Astrocyte of the spinal cord (primary cell): ENCODE measurements at regions not wholly inside any gene's neighbourhood (a gene's known extent, or its start where the extent isn't known, plus 50 kb on each side); places are given as distances from the start of the nearest gene placed in this dataset.

ENCODE experiments used
- DNase-seq: peaks from one replicate; pipeline ENCODE4 v3.0.0; 2011; ENCODE audit warnings: low read depth, low spot score
- H3K4me3 ChIP-seq: 2 replicates; pipeline ENCODE4 v1.5.1; 2011; ENCODE audit warnings: low read depth, mild to moderate bottlenecking, low read length, moderate library complexity
- in situ Hi-C: cut with HindIII; loops from 2 replicates; pipeline ENCODE4 v1.10.0; 2017; ENCODE audit warnings: low sequenced_read_pairs
- TF ChIP-seq, protein P1 (sequence below): IDR thresholded peaks from 2 replicates; pipeline ENCODE4 v1.5.1; 2012; ENCODE audit warnings: low read depth, mild to moderate bottlenecking, low read length, inconsistent platforms

DNA sequence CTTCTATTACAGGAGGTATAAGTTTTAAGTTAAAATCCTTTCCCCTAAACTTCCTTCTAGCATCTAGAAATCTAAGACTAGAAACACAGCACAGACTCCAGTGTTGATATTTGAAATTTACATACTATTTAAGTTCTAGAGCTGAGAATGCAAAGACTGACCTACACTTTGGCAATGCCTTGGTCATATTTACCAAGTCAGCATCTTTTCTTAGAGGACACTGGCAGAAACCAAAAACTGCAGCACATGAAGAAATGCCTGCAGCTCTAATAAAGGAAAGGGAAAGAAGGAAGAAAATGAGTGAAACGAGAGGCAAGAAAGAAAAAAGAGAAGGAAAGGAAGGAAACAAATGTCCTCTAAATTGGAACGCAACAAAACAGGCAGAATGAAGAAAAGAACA lies 443.7 kb upstream of the RASGEF1B start:
- in situ Hi-C loops: no loop called here
- no peak overlapping the region for H3K4me3 ChIP-seq
- DNase-seq: no peak
- TF ChIP-seq, protein P1, sequence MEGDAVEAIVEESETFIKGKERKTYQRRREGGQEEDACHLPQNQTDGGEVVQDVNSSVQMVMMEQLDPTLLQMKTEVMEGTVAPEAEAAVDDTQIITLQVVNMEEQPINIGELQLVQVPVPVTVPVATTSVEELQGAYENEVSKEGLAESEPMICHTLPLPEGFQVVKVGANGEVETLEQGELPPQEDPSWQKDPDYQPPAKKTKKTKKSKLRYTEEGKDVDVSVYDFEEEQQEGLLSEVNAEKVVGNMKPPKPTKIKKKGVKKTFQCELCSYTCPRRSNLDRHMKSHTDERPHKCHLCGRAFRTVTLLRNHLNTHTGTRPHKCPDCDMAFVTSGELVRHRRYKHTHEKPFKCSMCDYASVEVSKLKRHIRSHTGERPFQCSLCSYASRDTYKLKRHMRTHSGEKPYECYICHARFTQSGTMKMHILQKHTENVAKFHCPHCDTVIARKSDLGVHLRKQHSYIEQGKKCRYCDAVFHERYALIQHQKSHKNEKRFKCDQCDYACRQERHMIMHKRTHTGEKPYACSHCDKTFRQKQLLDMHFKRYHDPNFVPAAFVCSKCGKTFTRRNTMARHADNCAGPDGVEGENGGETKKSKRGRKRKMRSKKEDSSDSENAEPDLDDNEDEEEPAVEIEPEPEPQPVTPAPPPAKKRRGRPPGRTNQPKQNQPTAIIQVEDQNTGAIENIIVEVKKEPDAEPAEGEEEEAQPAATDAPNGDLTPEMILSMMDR: no peak

DNA sequence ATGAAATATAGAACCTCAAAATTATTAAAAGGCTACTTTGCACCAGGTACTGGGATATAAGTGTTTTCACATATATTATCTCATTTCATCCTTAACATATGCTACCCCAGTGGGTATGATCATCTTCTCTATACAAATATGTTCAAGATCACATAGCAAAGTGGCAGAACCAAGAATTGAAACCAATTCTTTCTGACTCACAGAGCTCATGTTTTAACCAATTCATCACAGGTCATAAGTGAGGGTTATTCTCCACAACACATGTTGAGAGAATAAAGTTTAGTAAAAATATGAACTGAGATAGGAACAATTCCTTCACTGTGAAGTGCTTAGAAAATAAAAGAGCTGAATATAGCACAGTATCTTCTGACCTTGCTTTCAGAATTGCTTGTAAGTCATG lies 442.9 kb upstream of the RASGEF1B start:
- DNase-seq: no peak
- no peak overlapping the region for H3K4me3 ChIP-seq
- TF ChIP-seq, protein P1: no peak
- in situ Hi-C loops: no loop called here

DNA sequence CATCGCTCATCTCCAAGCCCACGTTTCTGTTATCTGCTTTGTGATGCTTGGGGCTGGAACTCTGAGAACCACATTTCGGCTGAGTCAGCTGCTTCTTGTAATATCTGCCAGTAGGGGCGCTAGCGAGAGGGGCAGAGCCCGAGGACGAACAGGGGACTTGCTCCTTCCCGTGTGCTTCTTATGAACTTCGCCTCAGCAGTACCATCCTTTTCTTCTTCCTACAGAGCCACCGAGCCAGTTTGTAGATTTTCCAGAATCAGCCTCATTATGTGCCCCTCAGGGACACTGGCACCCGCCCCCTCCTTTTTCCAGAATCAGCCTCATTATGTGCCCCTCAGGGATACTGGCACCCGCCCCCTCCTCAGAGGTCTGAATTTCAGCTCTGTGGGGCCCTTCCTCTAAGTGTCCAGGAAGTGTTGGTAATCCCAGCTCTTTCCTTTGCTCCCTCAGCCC lies 441.7 kb upstream of the RASGEF1B start:
- no peak overlapping the region for H3K4me3 ChIP-seq
- TF ChIP-seq, protein P1: peak; percentile 46
- in situ Hi-C loops: no loop called here
- DNase-seq: peak; percentile 1

DNA sequence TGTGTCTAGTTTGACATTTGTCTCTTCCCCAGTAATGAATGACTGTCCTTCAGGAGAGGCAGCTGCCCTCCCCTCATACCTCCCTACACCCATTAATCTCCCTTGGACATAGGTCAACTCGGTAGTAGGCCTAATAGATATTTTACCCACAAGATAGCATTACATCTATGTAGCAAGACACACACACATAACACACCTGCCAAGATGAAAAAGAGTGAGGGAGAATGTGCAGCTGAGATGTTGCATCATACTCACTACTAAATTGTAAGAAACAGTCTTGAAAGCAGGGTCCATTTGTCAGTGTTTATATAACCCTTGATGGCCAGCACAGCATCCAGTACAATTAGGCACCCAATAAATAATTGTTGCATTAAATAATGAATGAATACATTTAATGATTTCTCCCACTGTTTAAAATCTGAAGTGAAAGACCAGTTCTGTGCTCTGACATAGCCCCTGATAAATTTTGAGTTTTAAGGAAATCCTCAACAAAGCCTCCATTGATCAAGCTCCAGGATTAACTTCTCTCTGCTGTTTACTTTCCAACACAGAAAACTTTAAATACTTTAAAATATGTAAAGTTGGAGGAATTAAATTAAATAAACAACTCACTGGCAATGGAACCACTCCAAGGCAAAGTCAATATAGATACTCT lies 440.8 kb upstream of the RASGEF1B start:
- TF ChIP-seq, protein P1: no peak
- no peak for DNase-seq
- in situ Hi-C loops: no loop called here
- H3K4me3 ChIP-seq: no peak overlapping the region

DNA sequence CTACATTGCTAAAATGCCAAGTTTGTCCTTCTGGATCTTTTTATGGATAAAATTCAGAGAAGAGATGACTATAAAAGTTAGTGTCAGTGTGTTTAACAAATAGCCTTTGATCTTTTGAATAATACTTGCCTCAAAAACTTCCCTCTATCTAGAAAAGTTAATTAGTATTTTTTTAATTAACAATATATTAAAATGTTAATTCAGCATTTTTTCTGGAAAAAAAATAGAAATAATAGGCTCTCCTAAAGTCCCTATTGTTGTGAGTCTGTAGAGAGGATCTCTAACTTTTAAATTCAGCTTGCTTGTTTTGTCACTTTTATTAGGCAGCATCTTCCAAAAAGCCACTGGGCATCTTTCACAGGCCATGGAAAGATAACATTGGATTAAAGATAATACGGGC lies 435.2 kb upstream of the RASGEF1B start:
- no peak overlapping the region for H3K4me3 ChIP-seq
- in situ Hi-C loops: no loop called here
- TF ChIP-seq, protein P1: no peak
- DNase-seq: no peak

DNA sequence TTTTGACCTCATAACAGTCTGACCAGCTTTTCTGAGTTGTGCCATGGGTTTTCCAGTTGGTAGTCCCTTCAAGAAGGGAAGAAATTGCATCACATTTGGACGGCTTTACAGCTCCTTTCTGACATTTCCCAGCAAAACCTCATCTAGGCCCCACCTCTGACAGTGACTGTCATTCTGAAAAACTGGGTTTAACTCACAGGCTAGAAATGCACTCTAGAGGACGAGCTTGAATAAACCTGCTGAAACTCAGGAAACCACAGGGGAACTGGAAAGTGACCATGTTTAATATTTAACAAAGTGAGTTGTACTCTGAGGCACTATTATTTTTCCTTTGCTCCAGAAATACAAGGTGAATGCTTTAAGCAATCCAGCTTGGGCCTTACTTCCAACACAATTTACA lies 434.3 kb upstream of the RASGEF1B start:
- no peak overlapping the region for H3K4me3 ChIP-seq
- TF ChIP-seq, protein P1: no peak
- no peak for DNase-seq
- in situ Hi-C loops: no loop called here

DNA sequence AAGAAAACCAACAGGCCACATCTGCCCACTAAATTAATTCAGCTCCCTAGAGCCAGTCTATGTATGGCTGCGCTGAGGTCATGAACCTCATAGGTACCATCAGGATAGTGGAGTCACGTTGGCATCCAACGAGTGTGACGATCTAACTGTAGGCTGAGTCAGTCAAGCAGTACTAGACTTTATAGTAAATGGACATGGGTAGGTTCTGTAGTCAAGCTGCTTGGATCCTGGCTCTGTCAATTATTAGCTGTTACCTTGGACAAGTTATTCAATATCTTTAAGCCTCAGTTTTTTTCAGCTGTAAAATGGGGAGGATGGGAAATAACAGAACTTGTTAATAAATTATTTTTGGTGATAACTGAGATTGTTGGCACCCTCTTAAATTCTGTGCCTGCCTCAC lies 432.4 kb upstream of the RASGEF1B start:
- in situ Hi-C loops: no loop called here
- no peak for DNase-seq
- TF ChIP-seq, protein P1: no peak
- H3K4me3 ChIP-seq: no peak overlapping the region
